B cell (primary cell): ENCODE measurements at regions not wholly inside any gene's neighbourhood (a gene's known extent, or its start where the extent isn't known, plus 50 kb on each side); places are given as distances from the start of the nearest gene placed in this dataset.
"Not testable (repeated sequence)": the region's sequence is repeated elsewhere in the genome, so short reads cannot be mapped to it uniquely, and the experiment has no call there.

Experiments used
- ATAC-seq: fragments of 200-7000 bp; cut with Tn5 transposase; one replicate; pipeline ENCODE4 v1.10.0; 2021; ENCODE audit warnings: low read depth, mild to moderate bottlenecking, moderate number of reproducible peaks, moderate library complexity
- CTCF ChIA-PET: fragments of 350-600 bp; sonication (Branson Sonifier 250); formaldehyde crosslinking; loops from one replicate; lab custom pipeline; 2021; ENCODE audit warnings: antibody characterized with exemption, inconsistent platforms; lab: Charles Lee
- POLR2A ChIA-PET: fragments of 350-600 bp; sonication (Branson Sonifier 250); formaldehyde crosslinking; loops from one replicate; lab custom pipeline; 2021; ENCODE audit warnings: antibody characterized with exemption; lab: Charles Lee
- DNase-seq: peaks from one replicate; pipeline ENCODE4 v3.0.0; 2013
- H2AFZ ChIP-seq: 2 replicates; pipeline ENCODE4 v1.6.1; 2012; ENCODE audit warnings: mild to moderate bottlenecking, low read depth, low read length; ENCODE audit not compliant: insufficient read depth, poor library complexity, severe bottlenecking
- H3K27ac ChIP-seq, 2 donors: 1 replicate in 1 of 2; 2 replicates in 1 of 2; pipeline ENCODE4 v1.5.1; 2012 to 2013; ENCODE audit warnings: low read length in 2 of 2, mild to moderate bottlenecking in 2 of 2, moderate library complexity in 1 of 2
- H3K27me3 ChIP-seq, 4 experiments: fragments of 200-600 bp in 1 of 4; sonication (generic) in 1 of 4; replicated peaks in 1 of 4; 1 replicate in 2 of 4; 2 replicates in 2 of 4; pipeline versions ENCODE4 v1.6.1 to v1.7.0; 2013 to 2016; ENCODE audit warnings: low read length in 3 of 4, mild to moderate bottlenecking in 2 of 4, mixed read lengths in 1 of 4, moderate library complexity in 1 of 4; ENCODE audit not compliant: insufficient read depth in 4 of 4, control insufficient read depth in 3 of 4; ENCODE audit errors: control extremely low read depth in 1 of 4
- H3K36me3 ChIP-seq, 2 experiments: replicated peaks in 1 of 2; 1 replicate in 1 of 2; 2 replicates in 1 of 2; pipeline versions ENCODE4 v1.6.1 to v1.7.1; 2013; ENCODE audit warnings: low read length in 1 of 2; ENCODE audit not compliant: insufficient read depth in 2 of 2, control insufficient read depth in 1 of 2; ENCODE audit errors: control extremely low read depth in 1 of 2, extremely low read depth in 1 of 2
- H3K4me1 ChIP-seq, 2 donors: fragments of 200-600 bp in 1 of 2; sonication (generic) in 1 of 2; 1 replicate in 1 of 2; 2 replicates in 1 of 2; pipeline versions ENCODE4 v1.5.1 to v1.6.1; 2013 to 2017; ENCODE audit warnings: low read length in 2 of 2; ENCODE audit not compliant: control insufficient read depth in 2 of 2, insufficient read depth in 2 of 2
- H3K4me2 ChIP-seq: replicated peaks from 2 replicates; pipeline ENCODE3; 2012; ENCODE audit warnings: mild to moderate bottlenecking, low read depth, low read length; ENCODE audit not compliant: poor library complexity, severe bottlenecking
- H3K4me3 ChIP-seq, 5 experiments: fragments of 200-600 bp in 1 of 5; sonication (generic) in 1 of 5; 1 replicate in 3 of 5; 2 replicates in 2 of 5; pipeline versions ENCODE4 v1.5.1 to v1.7.0; 2011 to 2016; ENCODE audit warnings: low read length in 4 of 5, mild to moderate bottlenecking in 4 of 5, low read depth in 2 of 5, control low read depth in 1 of 5, moderate library complexity in 1 of 5; ENCODE audit not compliant: insufficient read depth in 1 of 5; ENCODE audit errors: control extremely low read depth in 1 of 5, extremely low read depth in 1 of 5
- H3K79me2 ChIP-seq: fragments of 200-600 bp; sonication (generic); one replicate; pipeline ENCODE4 v1.6.0; 2016; ENCODE audit warnings: low read length; ENCODE audit not compliant: control insufficient read depth, insufficient read depth
- H3K9ac ChIP-seq: fragments of 200-600 bp; sonication (generic); 2 replicates; pipeline ENCODE4 v1.6.1; 2017; ENCODE audit warnings: mild to moderate bottlenecking, low read length, moderate library complexity
- H3K9me3 ChIP-seq, 3 donors: one replicate each; pipeline versions ENCODE4 v1.6.1 to v1.7.1; 2013; ENCODE audit warnings: low read length in 2 of 3; ENCODE audit not compliant: control insufficient read depth in 2 of 3, insufficient read depth in 1 of 3; ENCODE audit errors: control extremely low read depth in 1 of 3
- H4K20me1 ChIP-seq: 2 replicates; pipeline ENCODE4 v1.6.0; 2012; ENCODE audit warnings: mild to moderate bottlenecking, low read length; ENCODE audit not compliant: insufficient read depth, control insufficient read depth, poor library complexity, severe bottlenecking
- H3K27ac Mint-ChIP-seq: one replicate; pipeline ENCODE4 v1.8.0; 2021; ENCODE audit warnings: mixed read lengths
- H3K27me3 Mint-ChIP-seq: one replicate; pipeline ENCODE4 v1.8.0; 2021; ENCODE audit warnings: mixed read lengths
- H3K4me1 Mint-ChIP-seq: one replicate; pipeline ENCODE4 v1.8.0; 2021; ENCODE audit warnings: mixed read lengths
- H3K4me3 Mint-ChIP-seq: one replicate; pipeline ENCODE4 v1.8.0; 2021; ENCODE audit warnings: mixed read lengths
- H3K9me3 Mint-ChIP-seq: one replicate; pipeline ENCODE4 v1.8.0; 2022; ENCODE audit warnings: mixed read lengths; ENCODE audit not compliant: insufficient read depth
- WGBS: methylation state at CpG from one replicate; pipeline ENCODE4 v1.1.5; 2013; ENCODE audit warnings: missing lambda C conversion rate; ENCODE audit not compliant: insufficient coverage; 5-methylcytosine and 5-hydroxymethylcytosine counted together
- intact Hi-C: fragments of 100-400 bp; cut with micrococcal nuclease; formaldehyde crosslinking; loops from one replicate; pipeline ENCODE4 v1.10.0; 2022

GRCh38 chr7:73166152-73166551 lies 80.3 kb upstream of the SPDYE9 start:
- WGBS, result no CpG with 5 or more reads among the region's 5 CpGs

GRCh38 chr7:73162680-73163079 lies 76.8 kb upstream of the SPDYE9 start:
- H3K79me2 ChIP-seq, H3K4me2 ChIP-seq, H3K27me3 Mint-ChIP-seq, CTCF ChIA-PET, H3K9me3 ChIP-seq, POLR2A ChIA-PET, H3K27ac Mint-ChIP-seq, H4K20me1 ChIP-seq, intact Hi-C loops, H3K27ac ChIP-seq, ATAC-seq, H3K4me3 Mint-ChIP-seq, DNase-seq, H2AFZ ChIP-seq, H3K4me1 Mint-ChIP-seq, H3K9me3 Mint-ChIP-seq, H3K4me3 ChIP-seq, H3K4me1 ChIP-seq, H3K27me3 ChIP-seq, H3K36me3 ChIP-seq, H3K9ac ChIP-seq: not testable (repeated sequence)
- WGBS, result no CpG with 5 or more reads among the region's 7 CpGs

More at GRCh38 chr7:73166152-73166551, 80.3 kb upstream of the SPDYE9 start:
- H3K79me2 ChIP-seq, ATAC-seq, H3K4me1 ChIP-seq, intact Hi-C loops, H2AFZ ChIP-seq, POLR2A ChIA-PET, H3K4me2 ChIP-seq, DNase-seq, H3K27ac Mint-ChIP-seq, H3K9me3 Mint-ChIP-seq, H3K27me3 ChIP-seq, H3K4me1 Mint-ChIP-seq, H3K9ac ChIP-seq, H4K20me1 ChIP-seq, H3K27ac ChIP-seq, H3K9me3 ChIP-seq, H3K36me3 ChIP-seq, H3K4me3 ChIP-seq, H3K4me3 Mint-ChIP-seq, H3K27me3 Mint-ChIP-seq, CTCF ChIA-PET: not testable (repeated sequence)

GRCh38 chr7:73161727-73162126 lies 75.9 kb upstream of the SPDYE9 start:
- H3K4me3 ChIP-seq, H3K4me1 ChIP-seq, H3K36me3 ChIP-seq, H3K4me1 Mint-ChIP-seq, H3K27ac ChIP-seq, H3K9me3 Mint-ChIP-seq, ATAC-seq, H3K9ac ChIP-seq, H3K4me3 Mint-ChIP-seq, H3K4me2 ChIP-seq, H3K9me3 ChIP-seq, intact Hi-C loops, H3K27me3 Mint-ChIP-seq, H3K27me3 ChIP-seq, H2AFZ ChIP-seq, H3K27ac Mint-ChIP-seq, H3K79me2 ChIP-seq, CTCF ChIA-PET, H4K20me1 ChIP-seq, POLR2A ChIA-PET, DNase-seq: not testable (repeated sequence)
- no CpG with 5 or more reads among the region's 4 CpGs for WGBS

- H3K36me3 ChIP-seq, H3K27me3 Mint-ChIP-seq, H3K9me3 Mint-ChIP-seq, H2AFZ ChIP-seq, H3K4me3 Mint-ChIP-seq, CTCF ChIA-PET, H3K9ac ChIP-seq, H4K20me1 ChIP-seq, H3K27me3 ChIP-seq, ATAC-seq, H3K9me3 ChIP-seq, H3K4me2 ChIP-seq, H3K27ac ChIP-seq, intact Hi-C loops, DNase-seq, H3K4me1 ChIP-seq, H3K27ac Mint-ChIP-seq, H3K79me2 ChIP-seq, H3K4me3 ChIP-seq, POLR2A ChIA-PET, H3K4me1 Mint-ChIP-seq: not testable (repeated sequence)
- no CpG with 5 or more reads among the region's 9 CpGs for WGBS
Measured at GRCh38 chr7:73157169-73157661, 71.4 kb upstream of the SPDYE9 start.
